EH (cell line): ENCODE measurements at regions not wholly inside any gene's neighbourhood (a gene's known extent, or its start where the extent isn't known, plus 50 kb on each side); places are given as distances from the start of the nearest gene placed in this dataset.

Experiments
- DNase-seq: peaks from one replicate; pipeline ENCODE4 v3.0.0-alpha.2; 2015; ENCODE audit warnings: low read depth

- DNase-seq = no peak
Measured at GRCh38 chr2:198702796-198703195, 754.9 kb downstream of the SATB2 start.

GRCh38 chr2:198701481-198701880 is 756.3 kb downstream of the SATB2 start:
- no peak for DNase-seq

GRCh38 chr2:198700319-198700718 is 757.4 kb downstream of the SATB2 start:
- no peak for DNase-seq

- no peak for DNase-seq
Measured at GRCh38 chr2:198698230-198698629, 759.5 kb downstream of the SATB2 start.

GRCh38 chr2:198697794-198698193 is 759.9 kb downstream of the SATB2 start:
- DNase-seq = no peak

GRCh38 chr2:198697218-198697617 is 760.5 kb downstream of the SATB2 start:
- no peak for DNase-seq

- no peak for DNase-seq
Measured at GRCh38 chr2:198695879-198696278, 761.9 kb downstream of the SATB2 start.

- no peak for DNase-seq
Measured at GRCh38 chr2:198692907-198693510, 764.7 kb downstream of the SATB2 start.

GRCh38 chr2:198691236-198691635 is 766.5 kb downstream of the SATB2 start:
- no peak for DNase-seq

- DNase-seq = peak; percentile 10
Measured at GRCh38 chr2:198664321-198664720, 793.4 kb downstream of the SATB2 start.

- no peak for DNase-seq
Measured at GRCh38 chr2:198662905-198663304, 794.8 kb downstream of the SATB2 start.

- DNase-seq = peak; percentile 63
Measured at GRCh38 chr2:198660501-198660900, 797.2 kb downstream of the SATB2 start.

- DNase-seq = no peak
Measured at GRCh38 chr2:198659096-198659870, 798.5 kb downstream of the SATB2 start.

- peak; percentile 29 for DNase-seq
Measured at GRCh38 chr2:198657512-198658121, 800.1 kb downstream of the SATB2 start.

GRCh38 chr2:198656869-198657268 is 800.9 kb downstream of the SATB2 start:
- DNase-seq = no peak

GRCh38 chr2:198654646-198655045 is 803.1 kb downstream of the SATB2 start:
- DNase-seq = no peak

- no peak for DNase-seq
Measured at GRCh38 chr2:198653311-198653710, 804.4 kb downstream of the SATB2 start.

- no peak for DNase-seq
Measured at GRCh38 chr2:198652461-198652860, 805.3 kb downstream of the SATB2 start.

GRCh38 chr2:198645816-198646215 is 811.9 kb downstream of the SATB2 start:
- DNase-seq = no peak

- peak; percentile 89 for DNase-seq
Measured at GRCh38 chr2:198641161-198641560, 816.6 kb downstream of the SATB2 start.

- no peak for DNase-seq
Measured at GRCh38 chr2:198640463-198640862, 817.3 kb downstream of the SATB2 start.

GRCh38 chr2:198639580-198639979 is 818.2 kb downstream of the SATB2 start:
- peak; percentile 53 for DNase-seq

GRCh38 chr2:198638577-198638976 is 819.2 kb downstream of the SATB2 start:
- peak; percentile 87 for DNase-seq
